ENCODE measurements at regions not wholly inside any gene's neighbourhood (a gene's known extent, or its start where the extent isn't known, plus 50 kb on each side); places are given as distances from the start of the nearest gene placed in this dataset.

DNA sequence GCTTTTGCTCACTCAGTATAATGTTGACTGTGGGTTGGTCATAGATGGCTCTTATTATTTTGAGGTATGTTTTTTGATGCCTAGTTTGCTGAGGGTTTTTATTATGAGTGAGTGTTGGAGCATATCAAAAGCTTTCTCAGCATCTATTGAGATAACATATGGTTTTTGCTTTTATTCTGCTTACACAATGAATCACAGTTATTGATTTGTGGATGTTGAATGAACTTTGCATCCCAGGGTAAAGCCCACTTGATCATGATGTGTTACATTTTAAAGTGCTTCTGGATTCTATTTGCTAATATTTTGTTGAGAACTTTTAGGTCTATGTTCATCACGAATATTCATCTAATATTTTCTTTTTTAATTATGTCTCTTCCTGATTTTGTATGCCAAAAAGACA lies 1260.3 kb downstream of the TMEM121 start:
- no peak for TF ChIP-seq TAF1 (IDR thresholded peaks at IDR 0.05; ENCODE audit: borderline replicate concordance, low read depth, low read length)
- no peak for TF ChIP-seq POLR2AphosphoS5 (IDR thresholded peaks at IDR 0.05; ENCODE audit: low read depth, low read length)
- TF ChIP-seq POLR2A (IDR thresholded peaks at IDR 0.05; ENCODE audit: low read depth, low read length) = no peak
